ENCODE measurements at regions not wholly inside any gene's neighbourhood (a gene's known extent, or its start where the extent isn't known, plus 50 kb on each side); places are given as distances from the start of the nearest gene placed in this dataset.
"Not testable (repeated sequence)": the region's sequence is repeated elsewhere in the genome, so short reads cannot be mapped to it uniquely, and the experiment has no call there.

GRCh38 chr4:131419147-131419546 is 1729.9 kb upstream of the PCDH10 start:
- DNase-seq = no peak

- no peak for DNase-seq
These were observed 1722.9 kb upstream of the PCDH10 start for GRCh38 chr4:131426023-131426758.

GRCh38 chr4:131427000-131427399 is 1722.1 kb upstream of the PCDH10 start:
- no peak for DNase-seq

GRCh38 chr4:131430302-131430701 is 1718.8 kb upstream of the PCDH10 start:
- no peak for DNase-seq

- no peak for DNase-seq
These were observed 1707.9 kb upstream of the PCDH10 start for GRCh38 chr4:131441004-131441688.

GRCh38 chr4:131447883-131448282 is 1701.2 kb upstream of the PCDH10 start:
- DNase-seq = no peak

GRCh38 chr4:131450572-131451209 is 1698.4 kb upstream of the PCDH10 start:
- DNase-seq = no peak

GRCh38 chr4:131459430-131460101 is 1689.5 kb upstream of the PCDH10 start:
- DNase-seq = no peak

- DNase-seq = no peak
These were observed 1678.7 kb upstream of the PCDH10 start for GRCh38 chr4:131470360-131470759.

- DNase-seq = no peak
These were observed 1660.3 kb upstream of the PCDH10 start for GRCh38 chr4:131488772-131489171.

GRCh38 chr4:131496211-131496610 is 1652.9 kb upstream of the PCDH10 start:
- DNase-seq = not testable (repeated sequence)

GRCh38 chr4:131499141-131499873 is 1649.8 kb upstream of the PCDH10 start:
- no peak for DNase-seq

GRCh38 chr4:131509521-131509920 is 1639.6 kb upstream of the PCDH10 start:
- DNase-seq = no peak

GRCh38 chr4:131526686-131527085 is 1622.4 kb upstream of the PCDH10 start:
- no peak for DNase-seq

GRCh38 chr4:131531087-131531486 is 1618.0 kb upstream of the PCDH10 start:
- no peak for DNase-seq

GRCh38 chr4:131534944-131535645 is 1614.0 kb upstream of the PCDH10 start:
- DNase-seq = no peak

GRCh38 chr4:131540256-131540655 is 1608.8 kb upstream of the PCDH10 start:
- no peak for DNase-seq

GRCh38 chr4:131547506-131547981 is 1601.5 kb upstream of the PCDH10 start:
- no peak for DNase-seq

- no peak for DNase-seq
These were observed 1597.8 kb upstream of the PCDH10 start for GRCh38 chr4:131551306-131551705.

GRCh38 chr4:131566026-131566425 is 1583.1 kb upstream of the PCDH10 start:
- DNase-seq = no peak

- DNase-seq = no peak
These were observed 1564.5 kb upstream of the PCDH10 start for GRCh38 chr4:131584587-131584986.

GRCh38 chr4:131595140-131595539 is 1554.0 kb upstream of the PCDH10 start:
- DNase-seq = no peak

All from NCI-H1417 treated with DMSO at 0.1 percent for 48 hours (cell line).